GM10847 (cell line): ENCODE measurements at regions not wholly inside any gene's neighbourhood (a gene's known extent, or its start where the extent isn't known, plus 50 kb on each side); places are given as distances from the start of the nearest gene placed in this dataset.

Experiments
- POLR2A ChIP-seq: IDR thresholded peaks from 2 replicates; pipeline ENCODE4 v1.6.1; 2011; ENCODE audit not compliant: insufficient read length; ENCODE audit errors: extremely low read depth

DNA sequence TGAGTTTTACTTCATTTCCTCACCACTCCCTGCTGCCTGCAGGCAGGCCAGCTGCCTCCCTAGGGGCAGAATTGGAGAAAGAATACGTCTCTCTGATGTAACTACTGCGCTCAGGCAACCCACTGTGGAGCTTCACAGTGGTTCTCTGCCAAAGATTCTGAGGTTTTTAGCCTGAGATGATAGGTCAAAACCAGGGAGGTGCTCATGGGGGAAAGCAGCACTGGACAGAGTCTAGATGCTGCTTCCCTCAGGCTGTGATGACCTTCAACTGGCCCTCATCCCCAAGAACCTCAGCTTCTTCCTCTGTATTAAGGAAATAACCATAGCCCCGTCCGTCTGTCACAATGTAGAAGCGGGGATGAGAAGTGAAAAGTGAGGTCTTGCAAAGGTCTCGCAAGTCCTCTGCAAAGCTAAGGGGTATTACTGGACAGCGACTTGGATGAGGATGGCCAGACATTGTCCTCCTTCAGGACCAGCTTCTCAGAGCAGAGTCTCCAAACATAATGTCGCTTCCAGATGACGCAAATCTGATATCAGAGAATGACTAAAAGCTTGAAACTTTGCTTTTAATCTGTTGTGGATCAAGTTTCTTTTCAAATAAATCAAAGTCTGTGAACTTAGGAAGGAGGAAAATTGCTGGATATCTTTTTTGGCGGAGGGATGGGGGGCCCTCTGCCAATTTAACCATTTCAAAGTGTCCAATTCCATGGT is 65.9 kb upstream of the ATP5PO start:
- no peak for TF ChIP-seq POLR2A

DNA sequence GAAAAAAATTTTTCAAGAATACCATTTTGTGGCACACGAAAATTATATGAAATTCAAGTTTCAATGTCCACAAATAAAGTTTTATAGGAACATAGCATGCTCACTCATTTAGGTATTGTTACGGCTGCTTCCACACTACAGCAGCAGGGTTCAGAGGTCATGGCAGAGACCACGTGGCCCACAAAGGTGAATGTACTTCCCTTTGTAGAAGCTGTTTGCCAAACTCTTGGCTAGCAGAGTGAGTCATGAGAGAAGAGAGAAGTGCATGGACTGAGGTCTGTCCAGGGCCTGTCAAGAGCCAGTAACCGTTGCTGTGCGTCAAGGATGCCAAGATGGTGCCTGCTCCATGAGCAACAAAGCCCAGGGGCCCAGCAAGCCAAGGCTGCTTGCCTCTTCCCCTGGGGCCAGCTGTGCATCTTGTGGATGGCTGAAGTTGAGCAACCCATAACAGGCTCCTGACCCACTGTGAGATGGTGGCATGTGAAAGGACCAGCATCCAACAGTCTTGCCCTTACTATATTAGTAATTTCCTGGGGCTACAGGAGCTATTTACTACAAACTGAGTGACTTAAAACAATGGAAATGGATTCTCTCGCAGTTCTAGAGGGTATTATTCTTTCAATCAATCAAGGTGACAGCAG is 64.8 kb upstream of the ATP5PO start:
- no peak for TF ChIP-seq POLR2A

DNA sequence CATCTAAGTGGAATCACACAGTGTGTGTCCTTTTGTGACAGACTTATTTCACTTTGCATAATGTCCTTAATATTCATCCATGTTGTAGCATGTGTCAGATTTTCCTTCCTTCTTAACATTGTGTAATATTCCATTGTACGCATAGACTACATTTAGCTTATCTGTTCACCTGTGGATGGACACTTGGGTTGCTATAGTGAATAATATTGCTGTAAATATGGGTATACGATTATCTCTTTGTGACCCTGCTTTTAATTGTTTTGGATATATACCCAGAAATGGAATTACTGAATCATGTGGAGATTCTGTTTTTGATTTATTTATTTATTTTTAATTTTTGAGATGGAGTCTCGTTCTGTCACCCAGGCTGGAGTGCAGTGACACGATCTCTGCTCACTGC is 63.0 kb upstream of the ATP5PO start:
- TF ChIP-seq POLR2A = no peak

DNA sequence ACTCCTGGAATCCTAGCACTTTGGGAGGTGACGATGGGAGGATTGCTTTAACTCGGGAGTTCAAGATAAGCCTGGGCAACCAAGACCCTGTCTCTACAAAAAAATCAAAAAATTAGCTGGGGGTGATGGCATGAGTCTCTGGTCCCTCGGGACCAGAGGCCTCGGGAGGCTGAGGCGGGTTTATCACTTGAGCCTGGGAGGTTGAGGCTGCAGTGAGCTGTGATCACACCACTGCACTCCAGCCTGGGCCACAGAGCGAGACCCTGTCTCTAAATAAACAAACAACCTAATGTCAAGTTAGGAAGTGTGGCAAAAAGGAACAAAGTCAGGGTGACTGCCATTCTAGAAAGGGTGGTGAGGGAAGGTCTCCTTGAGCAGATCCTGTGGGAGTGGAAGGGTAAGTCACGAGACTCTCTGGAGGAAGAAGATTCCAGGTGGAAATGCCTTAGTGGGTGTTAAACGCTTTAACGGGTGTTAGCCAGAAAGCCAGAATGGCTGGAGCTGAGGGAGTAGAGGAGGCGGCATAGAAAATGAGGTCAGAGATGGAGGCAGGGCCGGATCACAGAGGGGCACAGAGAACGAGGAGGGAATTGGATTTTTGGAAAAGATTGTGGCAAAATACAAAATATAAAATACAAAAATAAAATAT is 62.2 kb upstream of the ATP5PO start:
- no peak for TF ChIP-seq POLR2A

DNA sequence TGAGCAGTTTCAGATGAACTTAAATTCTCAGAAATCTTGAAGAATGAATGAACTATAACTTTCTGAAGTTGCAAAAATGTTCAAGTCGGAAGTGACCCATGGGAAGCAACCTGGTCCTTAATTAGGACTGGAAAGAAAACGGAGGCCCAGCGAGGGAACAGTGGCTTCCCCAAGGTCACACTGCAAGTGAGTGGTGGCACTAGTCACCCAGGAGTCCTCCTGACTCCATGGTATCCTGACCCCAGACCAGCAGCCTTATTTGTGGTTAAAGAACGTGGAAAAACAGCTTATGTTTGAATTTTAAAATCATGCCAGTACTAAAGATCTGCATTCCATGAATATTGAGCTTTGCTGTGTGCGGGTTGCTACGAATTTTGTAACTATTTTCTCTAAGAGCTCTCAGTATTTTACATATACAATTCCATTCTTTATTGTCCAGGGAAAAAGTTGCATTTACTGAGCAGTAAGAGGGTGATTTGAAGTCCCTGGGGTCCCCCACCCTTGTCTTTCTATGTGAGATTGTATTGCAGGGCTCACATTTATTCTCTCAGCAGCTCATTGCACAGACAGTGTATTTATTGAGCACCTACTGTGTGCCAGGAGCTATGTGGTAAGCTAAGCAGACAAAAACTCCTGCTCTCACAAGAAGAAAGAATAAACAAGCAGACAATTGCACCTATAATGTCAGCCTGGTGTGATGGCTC is 61.6 kb upstream of the ATP5PO start:
- no peak for TF ChIP-seq POLR2A

DNA sequence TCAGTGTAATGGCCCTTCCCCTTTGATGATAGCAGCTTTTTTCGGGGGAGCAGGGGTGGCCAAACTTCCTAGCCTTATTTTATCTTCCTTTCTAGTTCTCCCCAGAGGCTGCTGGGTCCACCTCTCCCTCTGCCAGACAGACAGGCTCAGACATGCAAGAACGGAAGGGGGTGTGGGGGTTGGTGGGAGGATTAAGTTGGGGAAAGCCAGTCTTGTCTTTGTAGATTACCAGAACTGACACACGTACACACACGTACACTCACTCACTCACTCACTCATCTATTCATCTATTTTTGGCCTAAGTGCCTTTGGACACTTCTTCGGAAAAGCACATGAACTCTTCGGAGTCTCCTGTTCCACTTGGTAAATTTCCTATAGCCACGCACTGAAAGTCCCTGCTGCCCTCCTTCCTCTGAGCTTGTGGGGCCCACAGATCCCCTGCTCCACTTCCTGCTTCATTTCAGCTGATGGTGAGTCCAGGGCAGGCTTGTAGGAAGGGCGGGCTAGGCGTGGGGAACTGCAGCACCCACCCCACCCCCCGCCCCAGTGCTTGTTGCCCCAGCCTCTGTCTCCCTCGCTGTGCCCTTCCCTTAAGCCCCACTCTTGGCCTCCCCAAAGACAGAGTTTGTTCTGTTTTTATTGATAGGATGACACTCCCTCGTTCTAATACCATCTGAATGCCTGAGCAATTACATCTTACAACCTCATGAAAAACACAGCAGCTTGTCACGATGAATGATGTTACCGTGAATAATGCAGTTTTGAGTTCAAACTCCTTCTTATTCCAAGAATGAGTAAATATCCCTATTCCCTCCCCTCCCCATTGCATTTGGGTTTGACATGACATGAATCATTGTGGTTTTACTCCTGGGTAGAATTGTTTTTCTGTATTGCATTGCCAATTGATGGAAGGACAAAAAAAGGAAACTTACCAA is 60.7 kb upstream of the ATP5PO start:
- peak; percentile 10 for TF ChIP-seq POLR2A

DNA sequence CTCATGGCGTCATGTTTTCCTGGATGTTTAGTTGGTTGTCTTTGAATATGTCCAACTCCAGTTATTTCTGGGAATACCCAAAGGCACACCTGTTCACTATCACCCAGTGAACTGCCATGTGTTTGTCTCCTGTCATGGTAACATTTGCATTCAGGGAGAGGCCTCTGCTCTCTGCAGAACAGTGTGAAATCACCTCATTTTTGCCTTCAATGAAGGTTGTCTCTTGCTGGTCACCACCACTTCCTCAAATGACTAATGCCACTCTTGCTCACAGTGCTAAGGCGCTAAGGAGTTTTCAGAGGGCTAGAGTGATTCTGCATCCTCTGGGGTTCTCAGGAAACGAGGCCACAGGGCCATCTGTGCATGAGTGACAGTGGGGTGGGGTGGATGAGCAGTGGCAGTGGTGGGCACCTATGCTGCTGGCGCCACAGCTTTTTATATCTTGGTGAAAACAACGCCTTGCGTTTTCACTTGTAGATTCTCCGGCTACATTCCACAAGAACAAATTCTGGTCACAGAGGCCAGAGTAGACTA is 60.0 kb upstream of the ATP5PO start:
- peak; percentile 36 for TF ChIP-seq POLR2A

DNA sequence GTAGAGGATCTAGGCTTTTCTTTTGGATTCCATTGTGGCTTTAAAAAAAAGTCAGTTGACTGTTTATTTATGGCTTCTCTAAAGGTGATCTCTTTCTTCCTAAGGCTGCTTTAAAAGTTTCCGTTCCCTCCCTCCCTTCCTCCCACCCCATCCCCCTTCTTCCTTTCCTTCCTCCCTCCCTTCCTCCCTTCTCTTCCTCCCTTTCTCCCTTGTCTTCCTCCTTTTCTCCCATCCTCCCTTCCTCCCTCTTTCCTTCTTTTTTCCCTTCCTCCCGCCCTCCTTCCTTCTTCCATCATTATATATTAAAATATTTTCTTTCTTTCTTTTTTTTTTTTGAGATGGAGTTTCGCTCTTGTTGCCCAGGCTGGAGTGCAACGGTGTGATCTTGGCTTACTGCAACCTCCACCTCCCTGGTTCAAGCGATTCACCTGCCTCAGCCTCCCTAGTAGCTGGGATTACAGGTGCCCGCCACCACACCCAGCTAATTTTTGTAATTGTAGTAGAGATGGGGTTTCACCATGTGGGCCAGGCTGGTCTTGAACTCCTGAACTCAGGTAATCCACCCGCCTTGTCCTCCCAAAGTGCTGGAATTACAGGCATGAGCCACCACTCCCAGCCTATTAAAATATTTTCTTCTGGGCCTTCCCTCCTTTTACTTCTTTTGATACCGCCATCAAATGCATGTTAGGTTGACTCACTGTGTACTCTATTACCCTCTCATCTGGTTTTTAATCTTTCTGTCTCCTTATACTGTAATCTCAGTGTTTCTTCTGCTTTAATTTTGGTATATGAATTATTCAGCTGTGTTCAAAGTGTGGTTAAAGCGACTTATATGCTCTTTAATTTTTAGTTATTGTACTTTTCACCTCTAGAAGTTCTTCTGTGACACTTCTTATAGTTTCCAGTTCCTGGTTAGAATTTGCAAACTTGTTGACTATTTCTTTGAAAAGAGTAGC is 59.2 kb upstream of the ATP5PO start:
- TF ChIP-seq POLR2A = no peak

DNA sequence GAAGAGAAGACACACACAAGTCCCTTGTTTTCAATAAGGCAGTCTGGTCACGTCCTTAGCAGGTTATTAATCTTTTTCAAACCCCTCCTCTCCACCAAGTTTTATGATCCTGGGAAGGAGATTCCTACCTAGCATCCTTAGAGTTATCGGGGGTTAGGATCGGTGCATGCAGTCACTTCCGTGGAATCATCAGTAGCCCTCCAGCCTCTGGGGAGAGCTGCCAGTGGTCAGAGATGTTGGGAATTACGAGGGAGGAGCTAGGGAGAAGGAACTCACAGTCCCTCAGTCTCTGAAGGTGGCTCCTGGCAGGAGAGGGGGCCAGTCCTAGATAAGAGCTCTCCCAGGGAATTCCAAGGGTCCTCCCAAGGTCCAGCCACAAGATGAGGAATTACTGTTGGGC is 57.7 kb upstream of the ATP5PO start:
- no peak for TF ChIP-seq POLR2A

DNA sequence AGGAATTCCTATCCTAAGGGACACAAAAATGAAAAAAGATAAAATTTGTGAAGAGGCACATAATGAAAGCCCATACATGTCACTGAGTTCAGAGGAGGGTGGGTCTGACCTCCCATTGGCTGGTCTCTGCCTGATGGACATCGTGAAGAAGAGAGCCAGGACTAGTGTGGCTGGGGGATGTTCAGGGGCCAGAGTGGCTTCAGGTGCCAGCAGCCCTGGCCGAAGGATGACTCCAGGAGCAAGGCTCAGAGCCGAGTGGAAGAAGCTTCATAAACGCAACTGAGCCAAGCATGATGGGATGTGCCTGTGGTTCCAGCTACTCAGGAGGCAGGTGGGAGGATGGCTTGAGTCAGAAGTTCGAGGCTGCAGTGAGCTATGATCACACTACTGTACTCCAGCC is 56.9 kb upstream of the ATP5PO start:
- TF ChIP-seq POLR2A = no peak

DNA sequence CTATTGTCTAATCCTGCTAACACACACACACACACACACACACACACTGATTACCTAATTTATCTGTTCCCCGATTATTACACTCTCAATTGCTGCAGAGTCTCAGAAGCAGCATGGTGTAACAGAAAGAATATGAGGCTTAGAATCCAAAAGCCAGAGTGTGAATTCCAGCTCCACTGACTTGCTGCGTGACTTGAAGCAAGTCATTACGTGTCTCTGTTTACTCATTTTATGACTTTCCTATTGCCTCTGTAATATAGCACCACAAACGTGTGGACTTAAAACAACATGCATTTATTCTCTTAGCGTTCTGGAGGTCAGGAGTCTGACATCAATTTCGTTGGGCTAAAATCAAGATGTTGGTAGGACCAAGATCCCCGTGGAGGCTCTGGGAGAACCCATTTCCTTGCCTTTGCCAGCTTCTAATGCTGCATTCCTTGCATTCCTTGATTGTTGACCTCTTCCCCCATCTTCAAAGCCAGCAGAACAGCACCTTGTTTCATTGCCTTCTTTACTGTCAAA is 55.9 kb upstream of the ATP5PO start:
- no peak for TF ChIP-seq POLR2A

DNA sequence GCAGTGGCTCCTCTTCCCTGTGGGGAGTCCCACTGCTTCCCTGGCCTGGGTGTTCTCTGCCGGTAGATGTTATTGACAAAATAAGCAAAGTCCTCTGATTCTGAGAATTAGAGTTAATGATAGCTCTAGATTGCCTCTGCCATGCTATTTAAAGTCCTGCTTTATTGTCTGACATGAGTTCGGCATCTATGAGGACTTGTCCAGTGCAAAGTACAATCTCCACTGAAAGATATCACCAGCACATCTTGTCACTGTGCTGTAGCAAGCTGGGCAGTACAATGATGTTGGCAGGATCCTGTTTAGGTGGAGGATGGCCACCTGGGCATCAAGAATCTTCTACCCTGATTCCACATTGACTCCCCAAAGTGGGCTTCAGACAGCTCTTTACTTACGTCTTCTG is 54.0 kb upstream of the ATP5PO start:
- TF ChIP-seq POLR2A = no peak

DNA sequence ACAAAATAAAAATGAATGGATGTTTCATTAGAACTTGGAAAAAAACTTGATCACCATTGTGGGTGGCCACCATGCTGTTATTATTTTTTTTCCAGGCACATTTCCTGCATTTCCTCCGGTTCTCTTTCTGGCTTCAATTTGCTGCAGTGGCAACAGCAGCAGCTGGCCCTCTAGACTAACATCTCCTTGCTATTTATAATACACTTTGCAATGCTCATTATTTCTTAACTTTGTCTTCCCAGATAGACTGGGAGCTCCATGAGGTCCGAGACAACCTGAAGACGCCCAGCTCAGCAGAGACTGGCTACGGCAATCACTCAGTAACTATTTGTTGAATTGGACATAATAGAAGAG is 53.4 kb upstream of the ATP5PO start:
- no peak for TF ChIP-seq POLR2A
